ENCODE measurements at regions not wholly inside any gene's neighbourhood (a gene's known extent, or its start where the extent isn't known, plus 50 kb on each side); places are given as distances from the start of the nearest gene placed in this dataset.

- DNase-seq (ENCODE audit: low spot score) = no peak
- TF ChIP-seq CTCF (IDR thresholded peaks at IDR 0.05; ENCODE audit: borderline replicate concordance, control extremely low read depth, extremely low read depth, insufficient read depth, missing control alignments) = no peak
- in situ Hi-C loops (cut with MboI; ENCODE audit: low sequenced_read_pairs, unreplicated experiment) = no loop called here
Observed at GRCh38 chr7:86964973-86965726, 94.3 kb downstream of the ELAPOR2 start.

- in situ Hi-C loops (cut with MboI; ENCODE audit: low sequenced_read_pairs, unreplicated experiment) = no loop called here
- no peak for DNase-seq (ENCODE audit: low spot score)
- TF ChIP-seq CTCF (IDR thresholded peaks at IDR 0.05; ENCODE audit: borderline replicate concordance, control extremely low read depth, extremely low read depth, insufficient read depth, missing control alignments) = no peak
Observed at GRCh38 chr7:86963599-86964230, 95.7 kb downstream of the ELAPOR2 start.

GRCh38 chr7:86962623-86963022 lies 96.8 kb downstream of the ELAPOR2 start:
- DNase-seq (ENCODE audit: low spot score) = no peak
- in situ Hi-C loops (cut with MboI; ENCODE audit: low sequenced_read_pairs, unreplicated experiment) = no loop called here
- TF ChIP-seq CTCF (IDR thresholded peaks at IDR 0.05; ENCODE audit: borderline replicate concordance, control extremely low read depth, extremely low read depth, insufficient read depth, missing control alignments) = no peak

- no peak for TF ChIP-seq CTCF (IDR thresholded peaks at IDR 0.05; ENCODE audit: borderline replicate concordance, control extremely low read depth, extremely low read depth, insufficient read depth, missing control alignments)
- in situ Hi-C loops (cut with MboI; ENCODE audit: low sequenced_read_pairs, unreplicated experiment) = no loop called here
- DNase-seq (ENCODE audit: low spot score) = no peak
Observed at GRCh38 chr7:86961686-86962085, 97.8 kb downstream of the ELAPOR2 start.

- DNase-seq (ENCODE audit: low spot score) = no peak
- no peak for TF ChIP-seq CTCF (IDR thresholded peaks at IDR 0.05; ENCODE audit: borderline replicate concordance, control extremely low read depth, extremely low read depth, insufficient read depth, missing control alignments)
- in situ Hi-C loops (cut with MboI; ENCODE audit: low sequenced_read_pairs, unreplicated experiment) = no loop called here
Observed at GRCh38 chr7:86958380-86958779, 101.1 kb downstream of the ELAPOR2 start.

- DNase-seq (ENCODE audit: low spot score) = no peak
- in situ Hi-C loops (cut with MboI; ENCODE audit: low sequenced_read_pairs, unreplicated experiment) = no loop called here
- no peak for TF ChIP-seq CTCF (IDR thresholded peaks at IDR 0.05; ENCODE audit: borderline replicate concordance, control extremely low read depth, extremely low read depth, insufficient read depth, missing control alignments)
Observed at GRCh38 chr7:86956567-86956966, 102.9 kb downstream of the ELAPOR2 start.

All from GM13976 (cell line).